ENCODE measurements at regions not wholly inside any gene's neighbourhood (a gene's known extent, or its start where the extent isn't known, plus 50 kb on each side); places are given as distances from the start of the nearest gene placed in this dataset.

- H3K27me3 ChIP-seq (ENCODE audit: control insufficient read depth in 1 of 2, insufficient read depth in 2 of 2, low read length in 2 of 2): peaks cover 7 to 22% of the 10 kb centered on the region in 2 experiments
- H3K9me3 ChIP-seq (ENCODE audit: low read length): no peaks in the 10 kb centered on the region
- H4K20me1 ChIP-seq (ENCODE audit: insufficient read depth, low read length): no peaks in the 10 kb centered on the region
- no peak overlapping the region for H2AFZ ChIP-seq (ENCODE audit: low read length)
- H3K4me3 ChIP-seq (replicated peaks in 1 of 3; ENCODE audit: insufficient read depth in 1 of 3, low read depth in 2 of 3, low read length in 3 of 3): no peak overlapping the region
- FAIRE-seq (no peak), ATAC-seq (no peak), DNase-seq (ENCODE audit: low spot score) (no peak)
- no TSS peak for BruUV-seq (replicated peaks)
- no peak overlapping the region for H3K9ac ChIP-seq (ENCODE audit: insufficient read depth, low read depth, low read length)
- no peaks in the 10 kb centered on the region for H3K4me1 ChIP-seq (ENCODE audit: insufficient read depth, low read length)
- H3K4me2 ChIP-seq (ENCODE audit: low read depth, low read length): no peak overlapping the region
- no peaks in the 10 kb centered on the region for H3K36me3 ChIP-seq (replicated peaks in 1 of 2; ENCODE audit: control insufficient read depth in 1 of 2, insufficient read depth in 2 of 2, low read length in 2 of 2)
- ChIA-PET POLR2A (no interaction called here), CTCF (ENCODE audit: low intra/inter-chr PET ratio, low total read pairs) (no interaction called here)
- no peaks in the 10 kb centered on the region for H3K79me2 ChIP-seq (ENCODE audit: insufficient read depth, low read length)
- no peak overlapping the region for H3K27ac ChIP-seq (ENCODE audit: extremely low read length, insufficient read depth, low read length)
- WGBS (ENCODE audit: low lambda C conversion rate): 35% methylated on average over 4 of the region's 4 CpGs
- TF ChIP-seq ZNF512B (CRISPR knock-in tag; IDR thresholded peaks at IDR 0.05; ENCODE audit: borderline replicate concordance) (no peak), CREB1 (IDR thresholded peaks at IDR 0.05) (peak; percentile 56; the same call in 1 of the 2 replicates), CREB1 (CRISPR knock-in tag; IDR thresholded peaks at IDR 0.05) (no peak)
- in situ Hi-C loops (cut with HindIII; ENCODE audit: extremely low pct_ligation_motif_present, low pct_unique_long_range_greater_than_20kb): no loop called here
- intact Hi-C loops (cut with micrococcal nuclease; ENCODE audit: unreplicated experiment): no loop called here
Observed at GRCh38 chr20:48313324-48313723, 514.5 kb downstream of the PREX1 start.

- H3K27me3 ChIP-seq (ENCODE audit: control insufficient read depth in 1 of 2, insufficient read depth in 2 of 2, low read length in 2 of 2): peaks cover 7 to 13% of the 10 kb centered on the region in 2 experiments; a peak in 3 of 5 replicates
- no TSS peak for BruUV-seq (replicated peaks)
Observed at GRCh38 chr20:48311956-48312355, 515.8 kb downstream of the PREX1 start.

More at GRCh38 chr20:48311956-48312355, 515.8 kb downstream of the PREX1 start:
- no peak overlapping the region for H3K4me2 ChIP-seq (ENCODE audit: low read depth, low read length)
- no peak for TF ChIP-seq GPBP1L1 (CRISPR knock-in tag; IDR thresholded peaks at IDR 0.05)
- no peak for TF ChIP-seq ZFP41 (CRISPR knock-in tag; IDR thresholded peaks at IDR 0.05; ENCODE audit: borderline replicate concordance)
- TF ChIP-seq KDM5A (IDR thresholded peaks at IDR 0.05; ENCODE audit: borderline replicate concordance, low read length): no peak
- no peak for TF ChIP-seq GMEB1 (CRISPR knock-in tag; IDR thresholded peaks at IDR 0.05; ENCODE audit: borderline replicate concordance)
- TF ChIP-seq TRIM24 (CRISPR knock-in tag; IDR thresholded peaks at IDR 0.05): no peak
- TF ChIP-seq ZNF83 (CRISPR knock-in tag; IDR thresholded peaks at IDR 0.05; ENCODE audit: borderline replicate concordance): no peak
- no peak for TF ChIP-seq ZNF746 (CRISPR knock-in tag; IDR thresholded peaks at IDR 0.05)
- no peak for TF ChIP-seq NFIC (IDR thresholded peaks at IDR 0.05; ENCODE audit: low read length)
- no peak for TF ChIP-seq MEIS2 (CRISPR knock-in tag; IDR thresholded peaks at IDR 0.05)
- no peak for TF ChIP-seq ZNF432 (CRISPR knock-in tag; IDR thresholded peaks at IDR 0.05; ENCODE audit: borderline replicate concordance)
- no peaks in the 10 kb centered on the region for H3K4me1 ChIP-seq (ENCODE audit: insufficient read depth, low read length)
- ChIA-PET POLR2A (no interaction called here), CTCF (ENCODE audit: low intra/inter-chr PET ratio, low total read pairs) (no interaction called here)
- intact Hi-C loops (cut with micrococcal nuclease; ENCODE audit: unreplicated experiment): no loop called here
- H2AFZ ChIP-seq (ENCODE audit: low read length): no peak overlapping the region
- no peak overlapping the region for H3K27ac ChIP-seq (ENCODE audit: extremely low read length, insufficient read depth, low read length)
- H3K79me2 ChIP-seq (ENCODE audit: insufficient read depth, low read length): no peaks in the 10 kb centered on the region
- H3K9me3 ChIP-seq (ENCODE audit: low read length): no peaks in the 10 kb centered on the region
- no peak overlapping the region for H3K4me3 ChIP-seq (replicated peaks in 1 of 3; ENCODE audit: insufficient read depth in 1 of 3, low read depth in 2 of 3, low read length in 3 of 3)
- ATAC-seq (no peak), FAIRE-seq (no peak), DNase-seq (ENCODE audit: low spot score) (no peak)
- in situ Hi-C loops (cut with HindIII; ENCODE audit: extremely low pct_ligation_motif_present, low pct_unique_long_range_greater_than_20kb): no loop called here
- no peak overlapping the region for H3K9ac ChIP-seq (ENCODE audit: insufficient read depth, low read depth, low read length)
- H4K20me1 ChIP-seq (ENCODE audit: insufficient read depth, low read length): no peaks in the 10 kb centered on the region
- no peaks in the 10 kb centered on the region for H3K36me3 ChIP-seq (replicated peaks in 1 of 2; ENCODE audit: control insufficient read depth in 1 of 2, insufficient read depth in 2 of 2, low read length in 2 of 2)
- 13% methylated on average over 2 of the region's 2 CpGs for WGBS (ENCODE audit: low lambda C conversion rate)
